HG03095 (cell line): ENCODE measurements at regions not wholly inside any gene's neighbourhood (a gene's known extent, or its start where the extent isn't known, plus 50 kb on each side); places are given as distances from the start of the nearest gene placed in this dataset.

Experiments used
- ATAC-seq: cut with Tn5 transposase; IDR thresholded peaks from one replicate; pipeline ENCODE4 v1.9.1; 2021; ENCODE audit warnings: moderate library complexity; ENCODE audit not compliant: unreplicated experiment

GRCh38 chr3:31367518-31367917, 165.2 kb upstream of the STT3B start:
- no peak for ATAC-seq

- no peak for ATAC-seq
Measured at GRCh38 chr3:31369637-31370379, 162.9 kb upstream of the STT3B start.

DNA sequence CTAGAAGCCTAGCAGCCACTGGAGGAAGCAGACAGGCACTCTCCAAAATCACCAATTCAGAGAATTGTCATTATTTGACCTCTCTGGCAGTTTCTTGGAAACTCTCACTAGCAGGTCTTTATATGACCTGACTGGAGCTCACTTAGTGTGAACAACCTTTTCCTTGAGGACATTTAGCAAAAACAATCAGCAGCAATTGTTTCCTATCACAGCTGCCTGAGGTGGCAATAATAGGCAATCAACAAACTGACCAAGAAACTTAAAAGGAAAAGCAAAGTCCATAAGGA, 162.4 kb upstream of the STT3B start:
- ATAC-seq, result no peak

- ATAC-seq, result no peak
Measured at GRCh38 chr3:31370681-31371080, 162.0 kb upstream of the STT3B start.

DNA sequence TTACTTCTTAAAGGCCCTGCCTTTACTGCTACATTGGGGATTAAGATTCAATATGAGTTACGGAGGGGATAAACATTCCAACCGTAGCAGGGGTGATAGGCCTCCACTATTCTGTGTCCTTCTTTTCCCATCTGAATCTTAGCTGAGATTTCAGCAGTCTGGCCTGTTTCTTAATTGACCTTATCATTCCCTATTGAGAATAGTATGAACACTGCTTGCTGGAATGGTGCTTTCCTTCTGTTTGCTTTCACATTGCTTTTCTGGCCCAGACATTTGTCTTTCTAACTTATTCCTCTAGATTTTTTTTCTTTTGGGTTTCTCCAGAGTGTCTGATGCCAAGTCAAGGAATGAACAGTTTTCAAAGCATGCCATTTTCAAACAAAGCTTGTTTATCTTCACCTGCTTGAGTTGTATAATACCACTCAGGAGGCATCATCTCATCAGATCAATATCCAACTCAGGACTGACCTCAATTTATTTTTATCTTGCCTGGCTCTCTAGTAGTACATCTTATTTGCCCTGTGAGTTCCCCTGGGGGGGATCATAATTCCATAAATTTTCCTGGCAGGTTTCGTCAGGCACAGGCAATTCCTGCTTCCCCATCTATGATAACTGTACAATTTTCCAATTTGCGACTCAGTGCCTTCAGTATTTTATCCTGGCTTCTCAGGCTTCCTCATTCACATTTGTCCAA, 161.1 kb upstream of the STT3B start:
- ATAC-seq, result no peak

GRCh38 chr3:31373681-31374080, 159.0 kb upstream of the STT3B start:
- no peak for ATAC-seq

GRCh38 chr3:31377045-31377642, 155.6 kb upstream of the STT3B start:
- ATAC-seq, result no peak

- ATAC-seq, result no peak
Measured at GRCh38 chr3:31378231-31378630, 154.5 kb upstream of the STT3B start.

DNA sequence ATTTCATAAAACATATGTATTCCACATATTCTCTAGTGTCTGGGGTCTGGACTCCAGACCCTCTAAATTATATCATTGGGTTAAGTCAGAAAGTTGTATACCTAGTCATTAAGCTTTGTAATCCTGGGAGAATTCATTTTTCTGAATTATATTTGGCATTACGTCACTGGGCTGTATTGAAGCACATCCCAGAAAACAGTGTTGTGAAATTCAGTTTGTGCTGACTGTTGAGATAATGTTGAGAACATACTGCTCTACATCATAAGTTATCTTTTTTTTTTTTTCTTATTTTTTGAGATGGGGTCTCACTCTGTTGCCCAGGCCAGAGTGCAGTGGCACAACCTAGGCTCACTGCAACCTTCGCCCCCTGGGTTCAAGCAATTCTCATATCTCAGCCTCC, 153.1 kb upstream of the STT3B start:
- ATAC-seq, result no peak

- no peak for ATAC-seq
Measured at GRCh38 chr3:31382856-31383255, 149.9 kb upstream of the STT3B start.

- ATAC-seq, result no peak
Measured at GRCh38 chr3:31384117-31384516, 148.6 kb upstream of the STT3B start.

DNA sequence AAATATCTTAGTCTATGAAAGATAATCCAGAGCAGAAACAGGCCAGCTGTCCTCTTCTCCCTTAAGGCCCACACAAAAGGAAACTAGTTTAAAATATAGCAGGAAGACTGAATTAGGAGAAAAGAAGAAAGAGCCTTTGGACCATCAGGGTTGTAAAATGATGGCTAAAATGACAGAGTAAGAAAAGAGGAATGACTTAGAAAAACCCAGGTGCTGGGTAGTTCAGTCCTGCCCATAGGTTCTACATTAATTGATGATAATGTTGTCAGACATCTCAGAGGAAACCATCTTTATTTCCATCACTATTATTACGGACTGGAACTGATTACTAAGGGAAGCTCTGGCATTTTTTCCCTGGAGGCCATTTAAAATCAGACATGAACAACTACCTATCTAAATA, 142.8 kb upstream of the STT3B start:
- ATAC-seq, result no peak

DNA sequence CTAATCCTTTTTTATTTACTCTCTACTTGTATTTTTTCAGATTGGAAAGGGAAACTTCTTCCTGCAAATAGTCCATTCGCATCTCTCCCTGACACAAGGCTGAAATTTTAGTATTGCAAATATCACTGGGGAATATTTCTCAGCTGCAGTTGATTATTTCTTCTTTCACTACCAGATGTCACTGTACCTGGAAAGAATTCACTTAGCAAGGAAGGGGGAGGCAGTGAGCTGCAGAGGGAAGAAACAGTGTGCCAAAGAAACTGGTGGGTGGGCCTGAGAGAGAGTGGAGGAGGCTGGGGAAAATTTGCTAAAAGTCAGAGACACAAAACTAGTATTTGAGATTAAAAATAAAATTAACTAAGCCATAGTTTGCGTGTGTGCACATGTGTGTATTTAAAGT, 142.3 kb upstream of the STT3B start:
- no peak for ATAC-seq

GRCh38 chr3:31391150-31391549, 141.6 kb upstream of the STT3B start:
- ATAC-seq, result peak; percentile 72

GRCh38 chr3:31392568-31392967, 140.2 kb upstream of the STT3B start:
- ATAC-seq, result peak; percentile 72

DNA sequence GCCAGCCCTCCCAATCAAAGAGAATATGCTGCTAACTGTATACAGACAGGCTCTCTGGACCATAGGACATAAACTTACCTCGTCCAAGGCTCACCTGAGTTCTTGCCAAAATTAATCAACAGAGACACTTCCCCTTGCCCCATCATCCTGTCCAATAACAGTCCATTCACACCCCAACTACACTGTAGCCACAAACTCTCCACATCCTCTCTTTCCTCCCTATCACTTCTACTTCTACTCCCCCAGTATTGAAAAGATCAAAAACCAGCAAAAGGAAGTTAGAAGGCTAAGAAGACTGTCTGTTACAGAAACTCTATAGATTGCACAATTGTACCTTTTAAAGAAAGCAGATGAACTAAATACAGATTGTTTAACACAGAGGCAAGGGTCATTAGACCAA, 133.5 kb upstream of the STT3B start:
- ATAC-seq, result no peak

GRCh38 chr3:31402117-31402516, 130.6 kb upstream of the STT3B start:
- ATAC-seq, result no peak

DNA sequence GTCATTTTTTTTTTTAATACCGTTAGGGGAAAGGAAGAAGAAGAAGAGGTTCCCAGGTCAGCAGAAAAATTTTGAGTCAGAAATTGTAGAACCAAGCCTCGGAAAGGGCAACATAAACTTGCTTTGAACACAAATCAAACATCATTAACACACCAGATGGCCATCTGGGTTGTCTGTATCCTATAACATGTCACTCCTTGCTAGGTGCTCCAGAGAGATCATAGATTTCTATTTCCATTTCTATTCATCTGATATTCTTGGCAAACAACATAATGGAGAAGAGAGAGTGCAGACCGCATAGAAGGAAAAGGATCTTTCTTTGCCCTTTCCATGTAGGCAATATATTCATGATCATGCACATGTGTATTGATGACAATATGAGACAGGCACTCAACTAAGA, 129.5 kb upstream of the STT3B start:
- no peak for ATAC-seq

GRCh38 chr3:31404871-31405270, 127.9 kb upstream of the STT3B start:
- no peak for ATAC-seq

GRCh38 chr3:31405515-31405914, 127.2 kb upstream of the STT3B start:
- no peak for ATAC-seq

DNA sequence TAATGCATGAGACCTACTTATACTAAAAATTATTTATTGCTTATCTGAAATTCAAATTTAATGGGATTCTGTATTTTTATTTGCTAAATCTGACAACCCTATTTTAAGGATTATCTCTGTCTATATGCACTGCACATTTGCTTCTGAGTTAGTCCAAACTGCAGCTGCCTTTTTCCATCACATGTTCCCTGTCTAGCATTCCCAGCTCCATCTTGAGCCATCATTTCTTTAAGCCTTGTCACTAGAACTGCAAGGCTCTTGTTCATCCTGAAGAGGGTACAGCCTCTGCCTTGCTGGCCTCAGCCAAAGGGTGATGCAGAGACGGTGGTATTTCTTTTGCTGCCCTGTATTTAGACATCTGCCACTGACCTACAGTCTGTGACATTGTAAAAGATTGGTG, 125.8 kb upstream of the STT3B start:
- no peak for ATAC-seq

DNA sequence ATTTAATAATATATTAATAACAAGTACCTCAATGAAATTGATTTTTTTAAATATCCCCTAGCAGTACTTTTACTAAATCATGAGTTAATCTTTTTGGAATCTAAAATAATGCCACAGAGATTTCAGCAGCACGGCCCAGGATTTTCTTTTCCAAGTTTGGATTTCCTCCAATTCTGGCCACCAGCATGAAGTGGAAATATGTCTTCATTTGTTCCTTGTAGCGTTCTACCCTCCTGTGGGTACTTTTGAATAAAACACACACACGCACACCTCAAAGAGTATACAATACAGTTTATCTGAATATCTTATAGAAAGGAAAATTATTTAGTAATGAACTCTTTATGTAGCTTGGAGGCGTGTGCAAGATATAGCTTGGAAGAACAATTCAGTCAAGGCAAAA, 125.1 kb upstream of the STT3B start:
- ATAC-seq, result no peak

- no peak for ATAC-seq
Measured at GRCh38 chr3:31408720-31409119, 124.0 kb upstream of the STT3B start.
